ENCODE measurements at regions not wholly inside any gene's neighbourhood (a gene's known extent, or its start where the extent isn't known, plus 50 kb on each side); places are given as distances from the start of the nearest gene placed in this dataset.

DNA sequence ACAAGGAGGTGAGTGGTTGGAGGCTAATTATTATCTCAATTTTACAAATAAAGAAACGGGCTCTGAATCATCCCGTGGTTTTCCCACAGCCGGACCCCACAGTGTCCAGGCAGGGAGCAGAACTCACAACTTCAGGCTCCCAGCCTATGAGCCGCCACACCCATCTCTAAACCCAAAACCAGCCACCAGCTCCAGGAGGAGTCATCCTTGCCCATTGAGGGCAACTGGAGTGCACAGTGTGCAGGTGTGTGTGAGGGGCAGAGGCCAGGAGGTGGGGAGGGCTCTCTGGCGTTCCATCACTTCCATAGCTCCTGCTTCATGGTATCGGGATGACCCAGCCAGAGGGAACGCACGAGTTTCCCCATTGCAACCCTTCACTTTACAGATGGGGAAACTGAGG, 144.5 kb downstream of the CYP26B1 start:
- TF ChIP-seq CTCF (IDR thresholded peaks at IDR 0.05; ENCODE audit: low read length) (no peak), EZH2 (optimal IDR thresholded peaks at IDR 0.05; ENCODE audit: low read depth, low read length) (no peak), EZH2phosphoT487 (IDR thresholded peaks at IDR 0.05; ENCODE audit: low read length) (no peak)

Measured in MM.1S (cell line).